Fibroblast of lung (primary cell): ENCODE measurements at regions not wholly inside any gene's neighbourhood (a gene's known extent, or its start where the extent isn't known, plus 50 kb on each side); places are given as distances from the start of the nearest gene placed in this dataset.

Experiments
- DNase-seq, 2 donors: peaks; one replicate each; pipeline versions ENCODE4 v3.0.0 to v3.0.0-alpha.2; 2010; ENCODE audit warnings: low read depth in 2 of 2
- H2AFZ ChIP-seq: 2 replicates; pipeline ENCODE4 v1.5.1; 2012; ENCODE audit warnings: low read length, control low read depth, inconsistent platforms
- H3K27ac ChIP-seq: 2 replicates; pipeline ENCODE4 v1.5.1; 2011; ENCODE audit warnings: low read length, control low read depth; ENCODE audit not compliant: insufficient read depth
- H3K27me3 ChIP-seq: 2 replicates; pipeline ENCODE4 v1.5.1; 2011; ENCODE audit warnings: mild to moderate bottlenecking, low read length; ENCODE audit not compliant: control insufficient read depth, insufficient read depth
- H3K36me3 ChIP-seq: 2 replicates; pipeline ENCODE4 v1.5.1; 2011; ENCODE audit warnings: low read length; ENCODE audit not compliant: control insufficient read depth, insufficient read depth
- H3K4me1 ChIP-seq: 2 replicates; pipeline ENCODE4 v1.5.1; 2011; ENCODE audit warnings: low read length; ENCODE audit not compliant: control insufficient read depth, insufficient read depth; ENCODE audit errors: extremely low read depth
- H3K4me2 ChIP-seq: 2 replicates; pipeline ENCODE4 v1.5.1; 2011; ENCODE audit warnings: low read length, control low read depth; ENCODE audit not compliant: insufficient read depth; ENCODE audit errors: extremely low read depth
- H3K4me3 ChIP-seq, 4 experiments: fragments of 200-600 bp in 1 of 4; sonication (generic) in 1 of 4; replicated peaks in 1 of 4; 2 replicates each; pipeline ENCODE4 v1.5.1; 2011 to 2016; ENCODE audit warnings: low read length in 4 of 4, low read depth in 3 of 4, mild to moderate bottlenecking in 3 of 4, control low read depth in 2 of 4, inconsistent platforms in 1 of 4, mixed read lengths in 1 of 4; ENCODE audit not compliant: insufficient read depth in 1 of 4; ENCODE audit errors: control extremely low read depth in 1 of 4
- H3K79me2 ChIP-seq: 2 replicates; pipeline ENCODE4 v1.5.1; 2012; ENCODE audit warnings: mild to moderate bottlenecking, low read length, inconsistent platforms; ENCODE audit not compliant: control insufficient read depth, insufficient read depth
- H3K9ac ChIP-seq: 2 replicates; pipeline ENCODE4 v1.5.1; 2011; ENCODE audit warnings: mild to moderate bottlenecking, low read length, control low read depth; ENCODE audit not compliant: insufficient read depth
- H3K9me3 ChIP-seq: 2 replicates; pipeline ENCODE4 v1.5.1; 2012; ENCODE audit warnings: low read depth, low read length; ENCODE audit not compliant: control insufficient read depth, insufficient read depth
- H4K20me1 ChIP-seq: 2 replicates; pipeline ENCODE4 v1.5.1; 2011; ENCODE audit warnings: low read length; ENCODE audit not compliant: control insufficient read depth, insufficient read depth; ENCODE audit errors: extremely low read depth
- CTCF ChIP-seq, 2 donors: IDR thresholded peaks in 1 of 2; conservative IDR thresholded peaks in 1 of 2; 1 replicate in 1 of 2; 2 replicates in 1 of 2; pipeline ENCODE4 v1.5.1; 2011 to 2012; ENCODE audit warnings: low read length in 2 of 2, control low read depth in 1 of 2, inconsistent platforms in 1 of 2, low read depth in 1 of 2, mild to moderate bottlenecking in 1 of 2
- EZH2 ChIP-seq: IDR thresholded peaks from 2 replicates; pipeline ENCODE4 v1.5.1; 2012; ENCODE audit warnings: low read length, control low read depth, mild to moderate bottlenecking; ENCODE audit errors: missing control alignments

GRCh38 chr1:199704231-199704630, 323.3 kb upstream of the NR5A2 start:
- H3K9me3 ChIP-seq, result no peaks in the 10 kb centered on the region
- H4K20me1 ChIP-seq, result no peaks in the 10 kb centered on the region
- H3K36me3 ChIP-seq, result no peaks in the 10 kb centered on the region
- H3K79me2 ChIP-seq, result no peaks in the 10 kb centered on the region
- no peak overlapping the region for H3K4me2 ChIP-seq
- H3K27me3 ChIP-seq, result no peaks in the 10 kb centered on the region
- no peaks in the 10 kb centered on the region for H3K4me1 ChIP-seq
- H3K27ac ChIP-seq, result no peak overlapping the region
- TF ChIP-seq CTCF (conservative IDR thresholded peaks at IDR 0.05 in 1 of 2, IDR thresholded peaks at IDR 0.05 in 1 of 2; ENCODE audit: low read depth in 1 of 2, low read length in 2 of 2) (no peak), EZH2 (no peak)
- H2AFZ ChIP-seq, result no peak overlapping the region
- no peak overlapping the region for H3K4me3 ChIP-seq
- no peak overlapping the region for H3K9ac ChIP-seq
- no peak for DNase-seq

- no peaks in the 10 kb centered on the region for H3K27me3 ChIP-seq
- H3K4me3 ChIP-seq, result no peak overlapping the region
- no peak for TF ChIP-seq CTCF (conservative IDR thresholded peaks at IDR 0.05 in 1 of 2, IDR thresholded peaks at IDR 0.05 in 1 of 2; ENCODE audit: low read depth in 1 of 2, low read length in 2 of 2)
- TF ChIP-seq EZH2, result no peak
- H3K27ac ChIP-seq, result no peak overlapping the region
- DNase-seq, result no peak
- no peaks in the 10 kb centered on the region for H3K4me1 ChIP-seq
- no peak overlapping the region for H3K9ac ChIP-seq
- H3K36me3 ChIP-seq, result no peaks in the 10 kb centered on the region
- no peak overlapping the region for H3K4me2 ChIP-seq
- H2AFZ ChIP-seq, result no peak overlapping the region
- H4K20me1 ChIP-seq, result no peaks in the 10 kb centered on the region
- H3K79me2 ChIP-seq, result no peaks in the 10 kb centered on the region
- no peaks in the 10 kb centered on the region for H3K9me3 ChIP-seq
Observed at GRCh38 chr1:199705825-199706224, 321.7 kb upstream of the NR5A2 start.

- Histone ChIP-seq H3K4me1 (no peaks in the 10 kb centered on the region), H4K20me1 (no peaks in the 10 kb centered on the region), H3K9ac (no peak overlapping the region), H2AFZ (no peak overlapping the region), H3K4me3 (no peak overlapping the region), H3K9me3 (no peaks in the 10 kb centered on the region), H3K27me3 (no peaks in the 10 kb centered on the region), H3K4me2 (no peak overlapping the region), H3K79me2 (no peaks in the 10 kb centered on the region), H3K27ac (no peak overlapping the region), H3K36me3 (no peaks in the 10 kb centered on the region)
- TF ChIP-seq CTCF (conservative IDR thresholded peaks at IDR 0.05 in 1 of 2, IDR thresholded peaks at IDR 0.05 in 1 of 2; ENCODE audit: low read depth in 1 of 2, low read length in 2 of 2), result no peak
- TF ChIP-seq EZH2, result no peak
- no peak for DNase-seq
Observed at GRCh38 chr1:199706826-199707606, 320.5 kb upstream of the NR5A2 start.
